ENCODE measurements at regions not wholly inside any gene's neighbourhood (a gene's known extent, or its start where the extent isn't known, plus 50 kb on each side); places are given as distances from the start of the nearest gene placed in this dataset.
A peak's percentile ranks its signal among the peaks of the same experiment; 100 is the strongest.

DNA sequence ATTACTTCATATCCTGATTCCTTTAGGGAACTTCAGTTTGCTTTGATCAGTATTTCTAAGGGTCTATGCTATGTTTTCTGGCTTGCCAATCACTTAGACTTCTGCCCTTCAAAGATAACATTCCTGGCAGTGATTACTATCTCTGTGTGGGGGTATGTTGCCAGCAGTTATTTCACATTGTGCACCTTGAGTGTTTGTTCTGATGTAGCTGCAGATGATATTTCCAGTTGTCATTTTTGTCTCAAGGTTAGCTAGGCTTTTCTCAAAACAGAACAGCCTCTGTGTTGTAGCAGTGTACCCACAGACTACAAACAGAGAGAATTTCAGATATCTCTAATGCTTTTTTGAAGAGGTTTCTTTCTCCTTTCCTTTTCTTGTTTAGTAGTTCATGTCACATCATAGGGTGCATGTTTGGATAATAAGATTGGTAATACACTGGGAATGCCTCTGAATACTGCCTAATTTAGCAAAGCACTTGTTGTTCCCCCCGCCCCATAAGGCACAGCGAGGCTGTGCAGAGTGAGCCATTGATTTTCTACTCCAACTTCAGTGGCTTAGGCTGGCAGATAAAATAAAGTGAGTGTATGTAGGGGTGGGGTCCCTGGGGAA, 134.7 kb upstream of the AGR3 start (continued):
- TF ChIP-seq GATAD2A (CRISPR knock-in tag; IDR thresholded peaks at IDR 0.05) (peak; percentile 89), HMG20A (CRISPR knock-in tag; IDR thresholded peaks at IDR 0.05; ENCODE audit: borderline replicate concordance) (peak; percentile 85), CEBPG (CRISPR knock-in tag; IDR thresholded peaks at IDR 0.05) (peak; percentile 56), HNRNPH1 (optimal IDR thresholded peaks at IDR 0.05; ENCODE audit: low read depth, low read length) (no peak), ISL2 (CRISPR knock-in tag; IDR thresholded peaks at IDR 0.05) (peak; percentile 94), RORA (CRISPR knock-in tag; IDR thresholded peaks at IDR 0.05) (no peak), ZNF589 (CRISPR knock-in tag; conservative IDR thresholded peaks at IDR 0.05) (no peak), ZNF574 (CRISPR knock-in tag; IDR thresholded peaks at IDR 0.05) (no peak), ZSCAN25 (CRISPR knock-in tag; IDR thresholded peaks at IDR 0.05) (no peak), KDM4B (CRISPR knock-in tag; IDR thresholded peaks at IDR 0.05) (no peak), ZNF3 (CRISPR knock-in tag; IDR thresholded peaks at IDR 0.05) (no peak), FOXP1 (IDR thresholded peaks at IDR 0.05) (no peak), FOXP1 (CRISPR knock-in tag; IDR thresholded peaks at IDR 0.05) (peak; percentile 45; the same call in 1 of the 2 replicates), STAG1 (CRISPR knock-in tag; IDR thresholded peaks at IDR 0.05) (peak; percentile 31), ASH2L (IDR thresholded peaks at IDR 0.05; ENCODE audit: insufficient read length, low read depth, low read length) (no peak), ZBTB49 (CRISPR knock-in tag; IDR thresholded peaks at IDR 0.05; ENCODE audit: borderline replicate concordance) (no peak), ZNF547 (CRISPR knock-in tag; IDR thresholded peaks at IDR 0.05) (no peak), TCF12 (IDR thresholded peaks at IDR 0.05) (no peak), TCF12 (CRISPR knock-in tag; IDR thresholded peaks at IDR 0.05) (no peak), DPF2 (CRISPR knock-in tag; IDR thresholded peaks at IDR 0.05; ENCODE audit: borderline replicate concordance, low read depth) (0 out of 2 replicates have a peak, but pooled peaks have one; percentile 31), LCORL (IDR thresholded peaks at IDR 0.05) (no peak), LCORL (CRISPR knock-in tag; IDR thresholded peaks at IDR 0.05) (no peak), ZNF326 (CRISPR knock-in tag; IDR thresholded peaks at IDR 0.05; ENCODE audit: borderline replicate concordance) (no peak), SALL1 (CRISPR knock-in tag; IDR thresholded peaks at IDR 0.05) (peak; percentile 79; the same call in 1 of the 2 replicates), ZZZ3 (CRISPR knock-in tag; IDR thresholded peaks at IDR 0.05; ENCODE audit: borderline replicate concordance) (no peak)
- TF ChIP-seq, protein P1, sequence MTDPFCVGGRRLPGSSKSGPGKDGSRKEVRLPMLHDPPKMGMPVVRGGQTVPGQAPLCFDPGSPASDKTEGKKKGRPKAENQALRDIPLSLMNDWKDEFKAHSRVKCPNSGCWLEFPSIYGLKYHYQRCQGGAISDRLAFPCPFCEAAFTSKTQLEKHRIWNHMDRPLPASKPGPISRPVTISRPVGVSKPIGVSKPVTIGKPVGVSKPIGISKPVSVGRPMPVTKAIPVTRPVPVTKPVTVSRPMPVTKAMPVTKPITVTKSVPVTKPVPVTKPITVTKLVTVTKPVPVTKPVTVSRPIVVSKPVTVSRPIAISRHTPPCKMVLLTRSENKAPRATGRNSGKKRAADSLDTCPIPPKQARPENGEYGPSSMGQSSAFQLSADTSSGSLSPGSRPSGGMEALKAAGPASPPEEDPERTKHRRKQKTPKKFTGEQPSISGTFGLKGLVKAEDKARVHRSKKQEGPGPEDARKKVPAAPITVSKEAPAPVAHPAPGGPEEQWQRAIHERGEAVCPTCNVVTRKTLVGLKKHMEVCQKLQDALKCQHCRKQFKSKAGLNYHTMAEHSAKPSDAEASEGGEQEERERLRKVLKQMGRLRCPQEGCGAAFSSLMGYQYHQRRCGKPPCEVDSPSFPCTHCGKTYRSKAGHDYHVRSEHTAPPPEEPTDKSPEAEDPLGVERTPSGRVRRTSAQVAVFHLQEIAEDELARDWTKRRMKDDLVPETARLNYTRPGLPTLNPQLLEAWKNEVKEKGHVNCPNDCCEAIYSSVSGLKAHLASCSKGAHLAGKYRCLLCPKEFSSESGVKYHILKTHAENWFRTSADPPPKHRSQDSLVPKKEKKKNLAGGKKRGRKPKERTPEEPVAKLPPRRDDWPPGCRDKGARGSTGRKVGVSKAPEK (CRISPR knock-in tag; IDR thresholded peaks at IDR 0.05; ENCODE audit: borderline replicate concordance), result no peak

All from HepG2 (cell line).